ENCODE measurements at regions not wholly inside any gene's neighbourhood (a gene's known extent, or its start where the extent isn't known, plus 50 kb on each side); places are given as distances from the start of the nearest gene placed in this dataset.

GRCh38 chr2:103028181-103028580, 266.4 kb downstream of the TMEM182 start:
- H3K9me3 Mint-ChIP-seq = peaks cover 2% of the 10 kb centered on the region
- no peaks in the 10 kb centered on the region for H3K4me1 Mint-ChIP-seq (ENCODE audit: low read depth)
- H3K36me3 Mint-ChIP-seq (ENCODE audit: low read depth) = no peaks in the 10 kb centered on the region
- POLR2A ChIA-PET = no interaction called here
- no peak overlapping the region for H3K27ac Mint-ChIP-seq
- intact Hi-C loops (cut with micrococcal nuclease) = no loop called here
- CTCF ChIA-PET = no interaction called here
- H3K4me3 Mint-ChIP-seq = no peak overlapping the region
- no peak for ATAC-seq
- no peak for TF ChIP-seq CTCF (IDR thresholded peaks at IDR 0.05)
- no peak for DNase-seq
- H3K27me3 Mint-ChIP-seq = no peaks in the 10 kb centered on the region
